ENCODE measurements at regions not wholly inside any gene's neighbourhood (a gene's known extent, or its start where the extent isn't known, plus 50 kb on each side); places are given as distances from the start of the nearest gene placed in this dataset.
A peak's percentile ranks its signal among the peaks of the same experiment; 100 is the strongest.

GRCh38 chr10:30154126-30154525 lies 94.7 kb upstream of the JCAD start (continued):
- TF ChIP-seq ZBTB8A (tag by site-specific recombination; IDR thresholded peaks at IDR 0.05): no peak

DNA sequence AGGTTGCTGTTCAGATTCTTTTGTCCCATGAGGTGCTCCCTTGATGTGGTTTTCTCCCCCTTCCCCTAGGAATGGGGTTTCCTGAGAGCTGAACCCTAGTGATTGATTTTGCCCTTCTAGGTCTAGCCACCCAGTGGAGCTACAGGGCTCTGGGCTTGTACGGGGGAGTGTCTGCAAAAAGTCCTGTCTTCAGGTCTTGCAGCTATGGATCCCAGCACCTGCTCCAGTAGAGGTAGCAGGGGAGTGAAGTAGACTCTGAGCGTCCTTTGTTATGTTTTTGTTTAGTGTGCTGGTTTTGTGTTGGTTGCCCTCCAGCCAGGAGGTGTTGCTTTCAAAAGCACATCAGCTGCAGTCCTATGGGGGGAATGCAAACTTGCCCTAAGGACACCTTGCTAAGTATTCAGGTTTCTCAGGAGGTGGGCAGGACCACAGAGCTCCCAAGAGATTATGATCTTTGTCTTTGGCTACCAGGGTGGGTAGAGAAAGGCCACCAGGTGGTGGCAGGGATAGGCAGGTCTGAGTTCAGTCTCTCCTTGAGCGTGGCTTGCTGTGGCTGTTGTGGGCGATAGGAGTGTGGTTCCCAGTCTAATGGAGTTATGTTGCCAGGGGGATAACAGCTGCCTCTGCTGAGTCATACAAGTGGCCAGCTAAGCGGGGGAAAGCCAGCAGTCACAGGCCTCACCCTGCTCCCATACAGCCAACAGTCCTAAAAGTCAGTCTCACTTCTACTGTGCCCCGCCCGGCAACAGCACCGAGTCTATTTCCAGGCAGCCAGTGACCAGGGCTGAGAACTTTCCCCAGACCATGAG lies 92.4 kb upstream of the JCAD start:
- no peaks in the 10 kb centered on the region for H3K9me3 ChIP-seq (ENCODE audit: control insufficient read depth, insufficient read depth, low read depth, low read length)
- no peak for TF ChIP-seq SP7 (tag by site-specific recombination; IDR thresholded peaks at IDR 0.05)
- peak; percentile 50; the same call in 1 of the 2 replicates for TF ChIP-seq KLF1 (tag by site-specific recombination; IDR thresholded peaks at IDR 0.05)
- TF ChIP-seq REPIN1 (tag by site-specific recombination; IDR thresholded peaks at IDR 0.05; ENCODE audit: low read depth): no peak
- no peak for TF ChIP-seq BCL11B (tag by site-specific recombination; IDR thresholded peaks at IDR 0.05; ENCODE audit: low read depth)
- no peak for TF ChIP-seq ZNF24 (tag by site-specific recombination; IDR thresholded peaks at IDR 0.05)
- TF ChIP-seq, protein P1, sequence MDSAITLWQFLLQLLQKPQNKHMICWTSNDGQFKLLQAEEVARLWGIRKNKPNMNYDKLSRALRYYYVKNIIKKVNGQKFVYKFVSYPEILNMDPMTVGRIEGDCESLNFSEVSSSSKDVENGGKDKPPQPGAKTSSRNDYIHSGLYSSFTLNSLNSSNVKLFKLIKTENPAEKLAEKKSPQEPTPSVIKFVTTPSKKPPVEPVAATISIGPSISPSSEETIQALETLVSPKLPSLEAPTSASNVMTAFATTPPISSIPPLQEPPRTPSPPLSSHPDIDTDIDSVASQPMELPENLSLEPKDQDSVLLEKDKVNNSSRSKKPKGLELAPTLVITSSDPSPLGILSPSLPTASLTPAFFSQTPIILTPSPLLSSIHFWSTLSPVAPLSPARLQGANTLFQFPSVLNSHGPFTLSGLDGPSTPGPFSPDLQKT (IDR thresholded peaks at IDR 0.05; ENCODE audit: borderline replicate concordance, low read depth, low read length): no peak
- no peak for TF ChIP-seq ZNF776 (tag by site-specific recombination; IDR thresholded peaks at IDR 0.05; ENCODE audit: borderline replicate concordance)
- H3K4me1 ChIP-seq (ENCODE audit: control insufficient read depth, insufficient read depth, low read length): no peaks in the 10 kb centered on the region
- H3K36me3 ChIP-seq (ENCODE audit: control insufficient read depth in 2 of 2, insufficient read depth in 1 of 2, low read length in 2 of 2): no peaks in the 10 kb centered on the region
- no peak overlapping the region for H3K27ac ChIP-seq (ENCODE audit: extremely low read depth, low read depth, low read length)
- POLR2A ChIA-PET: no interaction called here
- CTCF ChIA-PET: interaction anchor here (0.5 to 2.2 kb wide), 4 partner anchors 68 to 154 kb away, joined by 3 to 9 read pairs (median 4); no protein-coding TSS in a partner anchor
- H3K4me3 ChIP-seq (ENCODE audit: low read depth, low read length): no peak overlapping the region

GRCh38 chr10:30141423-30141822 lies 82.0 kb upstream of the JCAD start:
- no peak for TF ChIP-seq ZNF510 (tag by site-specific recombination; IDR thresholded peaks at IDR 0.05; ENCODE audit: insufficient replicate concordance)
- no peak for TF ChIP-seq ZNF571 (tag by site-specific recombination; IDR thresholded peaks at IDR 0.05)
- H3K27ac ChIP-seq (ENCODE audit: extremely low read depth, low read depth, low read length): no peak overlapping the region

GRCh38 chr10:30134171-30134945 lies 75.0 kb upstream of the JCAD start:
- TF ChIP-seq ZNF335 (tag by site-specific recombination; conservative IDR thresholded peaks at IDR 0.05) (no peak), ZBTB26 (tag by site-specific recombination; optimal IDR thresholded peaks at IDR 0.05) (no peak), KLF16 (tag by site-specific recombination; IDR thresholded peaks at IDR 0.05) (no peak), GLIS1 (tag by site-specific recombination; IDR thresholded peaks at IDR 0.05) (no peak), ZNF341 (tag by site-specific recombination; IDR thresholded peaks at IDR 0.05; ENCODE audit: low read depth) (no peak), ZNF37A (tag by site-specific recombination; IDR thresholded peaks at IDR 0.05) (no peak), SCRT2 (tag by site-specific recombination; IDR thresholded peaks at IDR 0.05) (no peak), ZNF48 (tag by site-specific recombination; IDR thresholded peaks at IDR 0.05) (no peak), KLF10 (tag by site-specific recombination; IDR thresholded peaks at IDR 0.05) (no peak), ZNF155 (tag by site-specific recombination; IDR thresholded peaks at IDR 0.05) (no peak)
- POLR2A ChIA-PET: no interaction called here
- no peaks in the 10 kb centered on the region for H3K36me3 ChIP-seq (ENCODE audit: control insufficient read depth in 2 of 2, insufficient read depth in 1 of 2, low read length in 2 of 2)
- no peaks in the 10 kb centered on the region for H3K9me3 ChIP-seq (ENCODE audit: control insufficient read depth, insufficient read depth, low read depth, low read length)
- H3K4me3 ChIP-seq (ENCODE audit: low read depth, low read length): no peak overlapping the region
- H3K27ac ChIP-seq (ENCODE audit: extremely low read depth, low read depth, low read length): no peak overlapping the region
- H3K4me1 ChIP-seq (ENCODE audit: control insufficient read depth, insufficient read depth, low read length): no peaks in the 10 kb centered on the region
- CTCF ChIA-PET: interaction anchor here (0.6 to 0.7 kb wide), 2 partner anchors 69 to 71 kb away, joined by 3 to 4 read pairs; no protein-coding TSS in a partner anchor

More at GRCh38 chr10:30141423-30141822, 82.0 kb upstream of the JCAD start:
- ChIA-PET POLR2A (interaction anchor here (0.6 kb wide), 1 partner anchor 12 kb away, joined by 3 read pairs; no protein-coding TSS in a partner anchor), CTCF (no interaction called here)
- Histone ChIP-seq H3K4me1 (ENCODE audit: control insufficient read depth, insufficient read depth, low read length) (no peaks in the 10 kb centered on the region), H3K36me3 (ENCODE audit: control insufficient read depth in 2 of 2, insufficient read depth in 1 of 2, low read length in 2 of 2) (no peaks in the 10 kb centered on the region), H3K4me3 (ENCODE audit: low read depth, low read length) (no peak overlapping the region), H3K9me3 (ENCODE audit: control insufficient read depth, insufficient read depth, low read depth, low read length) (no peaks in the 10 kb centered on the region)

Measured in HEK293 (cell line).